SK-N-SH (cell line): ENCODE measurements at regions not wholly inside any gene's neighbourhood (a gene's known extent, or its start where the extent isn't known, plus 50 kb on each side); places are given as distances from the start of the nearest gene placed in this dataset.
A peak's percentile ranks its signal among the peaks of the same experiment; 100 is the strongest.

ENCODE experiments used
- CTCF ChIA-PET: fragments of 300-600, 350-600 bp; formaldehyde crosslinking; extraction: SDS; loops from one replicate; lab custom pipeline; 2021; lab: Yijun Ruan, JAX
- POLR2A ChIA-PET: fragments of 350-600 bp; sonication (Branson Sonifier 250); formaldehyde crosslinking; extraction: SDS; loops from one replicate; lab custom pipeline; 2020; ENCODE audit warnings: antibody characterized with exemption, inconsistent platforms; lab: Yijun Ruan, JAX
- DNase-seq: peaks from one replicate; pipeline ENCODE4 v3.0.0; 2012
- H2AFZ ChIP-seq: fragments of 200-600 bp; sonication (generic); 2 replicates; pipeline ENCODE4 v1.8.1; 2016; ENCODE audit warnings: antibody characterized with exemption, mild to moderate bottlenecking, low read depth
- H3F3A ChIP-seq: fragments of 200-600 bp; sonication (generic); replicated peaks from 2 replicates; pipeline ENCODE3; 2016; ENCODE audit warnings: antibody characterized with exemption, mild to moderate bottlenecking; ENCODE audit not compliant: insufficient read depth
- H3K27ac ChIP-seq, 2 experiments: fragments of 200-500 bp in 1 of 2; fragments of 200-600 bp in 1 of 2; sonication (Bioruptor generic) in 1 of 2; sonication (generic), shearing (Covaris generic) in 1 of 2; 2 replicates each; pipeline versions ENCODE4 v1.5.1 to v1.6.1; 2014 to 2016; ENCODE audit warnings: low read depth in 2 of 2, inconsistent platforms in 1 of 2, low read length in 1 of 2, mild to moderate bottlenecking in 1 of 2, mixed read lengths in 1 of 2
- H3K27me3 ChIP-seq: fragments of 200-600 bp; sonication (generic), shearing (Covaris generic); 2 replicates; pipeline ENCODE4 v1.6.1; 2016; ENCODE audit warnings: mixed run types; ENCODE audit not compliant: insufficient read depth
- H3K36me3 ChIP-seq, 2 experiments: fragments of 200-500 bp in 1 of 2; fragments of 200-600 bp in 1 of 2; sonication (Bioruptor generic) in 1 of 2; sonication (generic) in 1 of 2; replicated peaks in 1 of 2; 2 replicates each; pipeline versions ENCODE3 to v1.5.1; 2014 to 2016; ENCODE audit warnings: low read length in 1 of 2, mild to moderate bottlenecking in 1 of 2; ENCODE audit not compliant: insufficient read depth in 2 of 2, control insufficient read depth in 1 of 2
- H3K4me1 ChIP-seq, 2 experiments: fragments of 200-500 bp in 1 of 2; fragments of 200-600 bp in 1 of 2; sonication (Bioruptor generic) in 1 of 2; sonication (generic), shearing (Covaris generic) in 1 of 2; 2 replicates each; pipeline versions ENCODE4 v1.5.1 to v1.6.1; 2014 to 2016; ENCODE audit warnings: low read depth in 1 of 2, low read length in 1 of 2, mixed run types in 1 of 2; ENCODE audit not compliant: insufficient read depth in 2 of 2, control insufficient read depth in 1 of 2
- H3K4me2 ChIP-seq: fragments of 200-600 bp; sonication (generic), shearing (Covaris generic); 2 replicates; pipeline ENCODE4 v1.6.1; 2017; ENCODE audit warnings: mixed run types
- H3K4me3 ChIP-seq, 2 experiments: fragments of 200-500 bp in 1 of 2; fragments of 200-600 bp in 1 of 2; sonication (Bioruptor generic) in 1 of 2; sonication (generic), shearing (Covaris generic) in 1 of 2; 2 replicates each; pipeline versions ENCODE4 v1.5.1 to v1.8.1; 2014 to 2016; ENCODE audit warnings: low read depth in 2 of 2, inconsistent platforms in 1 of 2, low read length in 1 of 2, mild to moderate bottlenecking in 1 of 2, mixed read lengths in 1 of 2, moderate library complexity in 1 of 2
- H3K79me2 ChIP-seq: fragments of 200-600 bp; sonication (generic); 2 replicates; pipeline ENCODE4 v1.8.1; 2017; ENCODE audit warnings: mild to moderate bottlenecking; ENCODE audit not compliant: insufficient read depth
- H3K9ac ChIP-seq: fragments of 200-600 bp; sonication (generic); 2 replicates; pipeline ENCODE4 v1.6.1; 2017; ENCODE audit warnings: mixed run types
- H3K9me2 ChIP-seq: fragments of 200-600 bp; sonication (generic); 2 replicates; pipeline ENCODE4 v1.6.1; 2017; ENCODE audit warnings: mixed run types
- H3K9me3 ChIP-seq: fragments of 200-600 bp; sonication (generic); 2 replicates; pipeline ENCODE4 v1.6.1; 2017; ENCODE audit warnings: mixed run types, mild to moderate bottlenecking, moderate library complexity
- H4K20me1 ChIP-seq: fragments of 200-600 bp; sonication (generic); 2 replicates; pipeline ENCODE4 v1.6.1; 2017; ENCODE audit warnings: mild to moderate bottlenecking, mixed run types; ENCODE audit not compliant: insufficient read depth
- CHD2 ChIP-seq: fragments of 150-350 bp; IDR thresholded peaks from 2 replicates; pipeline ENCODE4 v1.6.1; 2018; ENCODE audit warnings: low read length; ENCODE audit not compliant: partially characterized antibody
- EP300 ChIP-seq, 2 experiments: IDR thresholded peaks; 2 replicates each; pipeline versions ENCODE4 v1.4.0 to v1.6.1; 2012; ENCODE audit warnings: borderline replicate concordance in 1 of 2, low read depth in 1 of 2, low read length in 1 of 2
- FOXM1 ChIP-seq: IDR thresholded peaks from 2 replicates; pipeline ENCODE4 v1.4.0; 2012; ENCODE audit warnings: low read depth, mild to moderate bottlenecking
- GABPA ChIP-seq: IDR thresholded peaks from 2 replicates; pipeline ENCODE4 v1.4.0; 2012; ENCODE audit warnings: low read depth, mild to moderate bottlenecking
- GATA2 ChIP-seq: sonication (generic); formaldehyde crosslinking; IDR thresholded peaks from 2 replicates; pipeline ENCODE4 v1.5.0; 2020; ENCODE audit warnings: mild to moderate bottlenecking, missing genetic modification reagents
- JUND ChIP-seq: IDR thresholded peaks from 2 replicates; pipeline ENCODE4 v1.4.0; 2012
- MAX ChIP-seq: IDR thresholded peaks from 2 replicates; pipeline ENCODE4 v1.4.0; 2012; ENCODE audit warnings: low read depth
- MXI1 ChIP-seq: IDR thresholded peaks from 2 replicates; pipeline ENCODE4 v1.6.1; 2012; ENCODE audit warnings: mild to moderate bottlenecking, low read depth, low read length, improper control_type of control experiment
- NFIC ChIP-seq: IDR thresholded peaks from 2 replicates; pipeline ENCODE4 v1.4.0; 2012; ENCODE audit warnings: borderline replicate concordance
- PBX3 ChIP-seq: IDR thresholded peaks from 2 replicates; pipeline ENCODE4; 2012
- RAD21 ChIP-seq: IDR thresholded peaks from 2 replicates; pipeline ENCODE4 v1.6.1; 2012; ENCODE audit warnings: mild to moderate bottlenecking, low read length
- RXRA ChIP-seq: IDR thresholded peaks from 2 replicates; pipeline ENCODE4 v1.4.0; 2012; ENCODE audit warnings: low read depth, mild to moderate bottlenecking, borderline replicate concordance
- TCF12 ChIP-seq: IDR thresholded peaks from 2 replicates; pipeline ENCODE4 v1.4.0; 2012
- TEAD4 ChIP-seq: IDR thresholded peaks from 2 replicates; pipeline ENCODE4 v1.4.0; 2012; ENCODE audit warnings: mild to moderate bottlenecking, borderline replicate concordance; ENCODE audit not compliant: insufficient read depth
- WGBS: methylation state at CpG from one replicate; pipeline ENCODE4 v1.1.6; 2017; ENCODE audit warnings: low lambda C conversion rate; 5-methylcytosine and 5-hydroxymethylcytosine counted together
- TF ChIP-seq, protein P1 (sequence below): fragments of 200-600 bp; sonication (generic); IDR thresholded peaks from 2 replicates; pipeline ENCODE4 v1.6.1; 2017; ENCODE audit warnings: antibody characterized with exemption, mild to moderate bottlenecking, moderate library complexity

DNA sequence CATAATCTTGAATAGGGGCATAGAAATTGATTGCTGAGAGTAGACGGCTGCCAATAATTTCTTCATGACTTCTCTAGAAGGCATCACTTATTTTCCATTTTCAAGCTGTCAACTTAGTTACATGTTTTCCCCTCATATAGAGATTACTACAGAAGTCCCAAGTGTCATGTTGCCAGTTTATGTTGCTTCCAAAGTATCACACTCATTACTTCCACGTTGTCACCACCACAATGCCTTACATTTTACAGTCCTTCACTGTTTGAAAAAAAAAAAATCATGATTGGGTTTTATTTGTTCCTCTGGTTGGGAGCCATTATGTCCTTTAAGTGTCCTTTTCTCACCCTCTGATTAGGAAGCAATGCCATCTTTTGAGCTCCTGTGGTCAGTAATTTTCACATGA is 2144.6 kb upstream of the ACO1 start:
- H3K4me1 ChIP-seq = no peaks in the 10 kb centered on the region; a peak in 2 of 4 replicates
- H3K9ac ChIP-seq = no peak overlapping the region
- TF ChIP-seq RAD21 = no peak
- no peak for TF ChIP-seq TCF12
- TF ChIP-seq FOXM1 = no peak
- TF ChIP-seq, protein P1, sequence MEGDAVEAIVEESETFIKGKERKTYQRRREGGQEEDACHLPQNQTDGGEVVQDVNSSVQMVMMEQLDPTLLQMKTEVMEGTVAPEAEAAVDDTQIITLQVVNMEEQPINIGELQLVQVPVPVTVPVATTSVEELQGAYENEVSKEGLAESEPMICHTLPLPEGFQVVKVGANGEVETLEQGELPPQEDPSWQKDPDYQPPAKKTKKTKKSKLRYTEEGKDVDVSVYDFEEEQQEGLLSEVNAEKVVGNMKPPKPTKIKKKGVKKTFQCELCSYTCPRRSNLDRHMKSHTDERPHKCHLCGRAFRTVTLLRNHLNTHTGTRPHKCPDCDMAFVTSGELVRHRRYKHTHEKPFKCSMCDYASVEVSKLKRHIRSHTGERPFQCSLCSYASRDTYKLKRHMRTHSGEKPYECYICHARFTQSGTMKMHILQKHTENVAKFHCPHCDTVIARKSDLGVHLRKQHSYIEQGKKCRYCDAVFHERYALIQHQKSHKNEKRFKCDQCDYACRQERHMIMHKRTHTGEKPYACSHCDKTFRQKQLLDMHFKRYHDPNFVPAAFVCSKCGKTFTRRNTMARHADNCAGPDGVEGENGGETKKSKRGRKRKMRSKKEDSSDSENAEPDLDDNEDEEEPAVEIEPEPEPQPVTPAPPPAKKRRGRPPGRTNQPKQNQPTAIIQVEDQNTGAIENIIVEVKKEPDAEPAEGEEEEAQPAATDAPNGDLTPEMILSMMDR = no peak
- no peak for TF ChIP-seq GABPA
- no peak for TF ChIP-seq CHD2
- H3K9me2 ChIP-seq = no peaks in the 10 kb centered on the region
- ChIA-PET POLR2A (no interaction called here), CTCF (interaction anchor here (1.0 kb wide), 1 partner anchor 17 kb away, joined by 3 read pairs; no protein-coding TSS in a partner anchor)
- no peaks in the 10 kb centered on the region for H4K20me1 ChIP-seq
- WGBS = 49% methylated on average over 2 of the region's 2 CpGs
- H2AFZ ChIP-seq = no peak overlapping the region
- H3K27ac ChIP-seq = no peak overlapping the region
- no peak for DNase-seq
- H3K27me3 ChIP-seq = no peaks in the 10 kb centered on the region
- no peak overlapping the region for H3K4me3 ChIP-seq
- no peaks in the 10 kb centered on the region for H3F3A ChIP-seq
- H3K9me3 ChIP-seq = no peaks in the 10 kb centered on the region
- H3K79me2 ChIP-seq = no peaks in the 10 kb centered on the region
- H3K4me2 ChIP-seq = no peak overlapping the region
- no peaks in the 10 kb centered on the region for H3K36me3 ChIP-seq

- TF ChIP-seq TCF12 (peak; percentile 66), EP300 (IDR thresholded peaks at IDR 0.05; ENCODE audit: borderline replicate concordance in 1 of 2, low read depth in 1 of 2, low read length in 1 of 2) (peak; percentile 44 to 62; a peak in 3 of 4 replicates), NFIC (peak; percentile 37; the same call in 1 of the 2 replicates), FOXM1 (0 out of 2 replicates have a peak, but pooled peaks have one; percentile 13), MAX (no peak), RXRA (no peak), PBX3 (peak; percentile 84), MXI1 (no peak), JUND (peak; percentile 55), TEAD4 (peak; percentile 22; the same call in 1 of the 2 replicates), CHD2 (peak; percentile 22), GATA2 (no peak)
- TF ChIP-seq, all 33 proteins: peak for 8
- no peak overlapping the region for H3K9ac ChIP-seq
- H3K27ac ChIP-seq = no peak overlapping the region
- ChIA-PET POLR2A (no interaction called here), CTCF (interaction anchor here (0.5 kb wide), 1 partner anchor 39 kb away, joined by 4 read pairs; no protein-coding TSS in a partner anchor)
- no peaks in the 10 kb centered on the region for H3K9me2 ChIP-seq
- H3K9me3 ChIP-seq = no peaks in the 10 kb centered on the region
- no peaks in the 10 kb centered on the region for H3K36me3 ChIP-seq
- no peaks in the 10 kb centered on the region for H3F3A ChIP-seq
- H4K20me1 ChIP-seq = no peaks in the 10 kb centered on the region
- no peaks in the 10 kb centered on the region for H3K27me3 ChIP-seq
- no peaks in the 10 kb centered on the region for H3K79me2 ChIP-seq
- no peak overlapping the region for H3K4me2 ChIP-seq
- H3K4me3 ChIP-seq = no peak overlapping the region
- no peak for DNase-seq
- H2AFZ ChIP-seq = peak overlapping the region; percentile 39
- H3K4me1 ChIP-seq = no peaks in the 10 kb centered on the region; a peak in 2 of 4 replicates
These were observed 2141.0 kb upstream of the ACO1 start for GRCh38 chr9:30243467-30243866.
